Superior temporal gyrus (tissue), 1 donor: ENCODE measurements at regions not wholly inside any gene's neighbourhood (a gene's known extent, or its start where the extent isn't known, plus 50 kb on each side); places are given as distances from the start of the nearest gene placed in this dataset.

ENCODE experiments used
- DNase-seq: peaks from one replicate; pipeline ENCODE4 v3.0.0-alpha.2; 2016; ENCODE audit errors: extremely low spot score

GRCh38 chr13:37934339-37935191, 65.0 kb upstream of the TRPC4 start:
- DNase-seq, result no peak

GRCh38 chr13:37929308-37929707, 59.7 kb upstream of the TRPC4 start:
- no peak for DNase-seq

- DNase-seq, result no peak
These were observed 58.0 kb upstream of the TRPC4 start for GRCh38 chr13:37927561-37927960.

- DNase-seq, result no peak
These were observed 56.4 kb upstream of the TRPC4 start for GRCh38 chr13:37925878-37926473.

GRCh38 chr13:37923236-37923635, 53.7 kb upstream of the TRPC4 start:
- no peak for DNase-seq

GRCh38 chr13:37919329-37919880, 49.8 kb upstream of the TRPC4 start:
- DNase-seq, result no peak
